Aorta (tissue), 5 donors: ENCODE measurements at regions not wholly inside any gene's neighbourhood (a gene's known extent, or its start where the extent isn't known, plus 50 kb on each side); places are given as distances from the start of the nearest gene placed in this dataset.

Source experiments
- ATAC-seq: fragments of 200-7000 bp; cut with Tn5 transposase; one replicate; pipeline ENCODE4 v1.9.1; 2022; ENCODE audit warnings: moderate library complexity; ENCODE audit not compliant: low FRiP score
- DNase-seq, 2 donors: peaks; one replicate each; pipeline ENCODE4 v3.0.0-alpha.2; 2020
- H3K27ac ChIP-seq, 2 donors: one replicate each; pipeline ENCODE4 v1.5.1; 2013; ENCODE audit warnings: low read length in 2 of 2, mild to moderate bottlenecking in 2 of 2, moderate library complexity in 2 of 2, control low read depth in 1 of 2, inconsistent platforms in 1 of 2, low read depth in 1 of 2
- H3K27me3 ChIP-seq, 2 donors: one replicate each; pipeline ENCODE4 v1.6.1; 2013; ENCODE audit warnings: control low read depth in 1 of 2, low read length in 1 of 2, mild to moderate bottlenecking in 1 of 2, moderate library complexity in 1 of 2; ENCODE audit not compliant: insufficient read depth in 2 of 2, control insufficient read depth in 1 of 2
- H3K36me3 ChIP-seq, 2 donors: one replicate each; pipeline ENCODE4 v1.6.1; 2013; ENCODE audit warnings: control low read depth in 1 of 2, low read length in 1 of 2, mild to moderate bottlenecking in 1 of 2; ENCODE audit not compliant: insufficient read depth in 2 of 2, control insufficient read depth in 1 of 2
- H3K4me1 ChIP-seq, 2 donors: one replicate each; pipeline ENCODE4 v1.6.1; 2013; ENCODE audit warnings: low read length in 2 of 2, control low read depth in 1 of 2, mild to moderate bottlenecking in 1 of 2, moderate library complexity in 1 of 2; ENCODE audit not compliant: insufficient read depth in 2 of 2, control insufficient read depth in 1 of 2
- H3K4me3 ChIP-seq, 2 donors: one replicate each; pipeline ENCODE4 v1.5.1; 2013; ENCODE audit warnings: low read length in 2 of 2, control low read depth in 1 of 2, mild to moderate bottlenecking in 1 of 2
- H3K9me3 ChIP-seq: one replicate; pipeline ENCODE4 v1.6.1; 2013; ENCODE audit warnings: mild to moderate bottlenecking, low read length; ENCODE audit not compliant: control insufficient read depth
- WGBS, 2 donors: extraction: QIAGEN DNeasy Blood & Tissue Kit; methylation state at CpG; one replicate each; pipeline ENCODE4 v1.1.7; 2013; 5-methylcytosine and 5-hydroxymethylcytosine counted together
- intact Hi-C, 2 donors: fragments of 100-400 bp; cut with DNase I; formaldehyde crosslinking; loops; one replicate each; pipeline versions ENCODE4 v1.14.2 to v1.15.0; 2022
- donor health status: healthy with polysubstance abuse.
- donor health status: Bipolar disorder and iron deficiency.
- donor health status: DM: no; HTN: no; CAD: no.
- donor health status: DM: no; HTN: no; CAD: no.
- donor health status: DM: yes; HTN: yes; CAD: no.

- ATAC-seq (no peak), DNase-seq (no peak)
- no peaks in the 10 kb centered on the region for H3K27me3 ChIP-seq
- no peak overlapping the region for H3K4me3 ChIP-seq
- H3K9me3 ChIP-seq, result no peaks in the 10 kb centered on the region
- intact Hi-C loops, result no loop called here
- H3K4me1 ChIP-seq, result no peaks in the 10 kb centered on the region
- H3K27ac ChIP-seq, result no peak overlapping the region
- 94 to 95% methylated on average over 3 of the region's 3 CpGs for WGBS, 2 donors
- no peaks in the 10 kb centered on the region for H3K36me3 ChIP-seq
These were observed 358.1 kb upstream of the ETAA1 start for GRCh38 chr2:67039058-67039457.

GRCh38 chr2:67039517-67040103, 357.5 kb upstream of the ETAA1 start:
- Histone ChIP-seq H3K4me3 (no peak overlapping the region), H3K27ac (no peak overlapping the region), H3K27me3 (no peaks in the 10 kb centered on the region), H3K36me3 (no peaks in the 10 kb centered on the region), H3K4me1 (no peaks in the 10 kb centered on the region), H3K9me3 (no peaks in the 10 kb centered on the region)
- intact Hi-C loops, result no loop called here
- 71 to 77% methylated on average over 2 of the region's 2 CpGs for WGBS, 2 donors
- ATAC-seq (no peak), DNase-seq (no peak)

- Histone ChIP-seq H3K27ac (no peak overlapping the region), H3K9me3 (no peaks in the 10 kb centered on the region), H3K36me3 (no peaks in the 10 kb centered on the region), H3K4me3 (no peak overlapping the region), H3K4me1 (no peaks in the 10 kb centered on the region), H3K27me3 (no peaks in the 10 kb centered on the region)
- 26 to 38% methylated on average over 1 of the region's 1 CpG for WGBS, 2 donors
- ATAC-seq (no peak), DNase-seq (no peak)
- intact Hi-C loops, result no loop called here
These were observed 356.1 kb upstream of the ETAA1 start for GRCh38 chr2:67041051-67041450.

- Histone ChIP-seq H3K4me3 (no peak overlapping the region), H3K9me3 (no peaks in the 10 kb centered on the region), H3K27ac (no peak overlapping the region), H3K27me3 (no peaks in the 10 kb centered on the region), H3K4me1 (no peaks in the 10 kb centered on the region), H3K36me3 (no peaks in the 10 kb centered on the region)
- WGBS, 2 donors, result 96 to 98% methylated on average over 3 of the region's 3 CpGs
- DNase-seq (no peak), ATAC-seq (no peak)
- intact Hi-C loops, result no loop called here
These were observed 353.2 kb upstream of the ETAA1 start for GRCh38 chr2:67043781-67044478.

- no peak overlapping the region for H3K27ac ChIP-seq
- H3K36me3 ChIP-seq, result no peaks in the 10 kb centered on the region
- H3K27me3 ChIP-seq, result no peaks in the 10 kb centered on the region
- ATAC-seq (no peak), DNase-seq (no peak)
- no peaks in the 10 kb centered on the region for H3K9me3 ChIP-seq
- intact Hi-C loops, result no loop called here
- H3K4me1 ChIP-seq, result no peaks in the 10 kb centered on the region
- WGBS, 2 donors, result 92 to 100% methylated on average over 1 of the region's 1 CpG
- no peak overlapping the region for H3K4me3 ChIP-seq
These were observed 350.5 kb upstream of the ETAA1 start for GRCh38 chr2:67046591-67046990.

GRCh38 chr2:67048314-67048713, 348.8 kb upstream of the ETAA1 start:
- WGBS, 2 donors, result 84 to 85% methylated on average over 2 of the region's 2 CpGs
- no peak for DNase-seq
- H3K4me3 ChIP-seq, result no peak overlapping the region
- ATAC-seq, result no peak
- no peaks in the 10 kb centered on the region for H3K36me3 ChIP-seq
- H3K9me3 ChIP-seq, result no peaks in the 10 kb centered on the region
- no peak overlapping the region for H3K27ac ChIP-seq
- H3K4me1 ChIP-seq, result no peaks in the 10 kb centered on the region
- intact Hi-C loops, result no loop called here
- no peaks in the 10 kb centered on the region for H3K27me3 ChIP-seq

GRCh38 chr2:67050622-67051021, 346.5 kb upstream of the ETAA1 start:
- ATAC-seq, result no peak
- Histone ChIP-seq H3K36me3 (no peaks in the 10 kb centered on the region), H3K27me3 (no peaks in the 10 kb centered on the region), H3K27ac (no peak overlapping the region), H3K9me3 (no peaks in the 10 kb centered on the region), H3K4me3 (no peak overlapping the region), H3K4me1 (no peaks in the 10 kb centered on the region)
- 97% methylated on average over 3 of the region's 3 CpGs for WGBS, 2 donors
- intact Hi-C loops, result no loop called here
- no peak for DNase-seq

GRCh38 chr2:67054728-67055127, 342.4 kb upstream of the ETAA1 start:
- DNase-seq, result no peak
- Histone ChIP-seq H3K4me3 (no peak overlapping the region), H3K27ac (no peak overlapping the region), H3K27me3 (no peaks in the 10 kb centered on the region), H3K9me3 (no peaks in the 10 kb centered on the region), H3K4me1 (no peaks in the 10 kb centered on the region), H3K36me3 (no peaks in the 10 kb centered on the region)
- no peak for ATAC-seq
- 46 to 54% methylated on average over 3 of the region's 3 CpGs for WGBS, 2 donors
- intact Hi-C loops, result no loop called here
